A549 (cell line): ENCODE measurements at regions not wholly inside any gene's neighbourhood (a gene's known extent, or its start where the extent isn't known, plus 50 kb on each side); places are given as distances from the start of the nearest gene placed in this dataset.

Experiments used
- ATAC-seq, 2 experiments: fragments of 200-7000 bp in 1 of 2; fragments of >200 bp in 1 of 2; cut with Nextera tagmentation in 1 of 2; cut with Tn5 transposase in 1 of 2; 3 replicates each; pipeline versions ENCODE4 v1.8.0 to v1.9.1; 2018 to 2020; ENCODE audit warnings: mild to moderate bottlenecking in 1 of 2, moderate library complexity in 1 of 2
- CTCF ChIA-PET: fragments of 300-600 bp; sonication (Branson Sonifier 250); formaldehyde crosslinking; extraction: SDS; loops from one replicate; lab custom pipeline; 2021; ENCODE audit warnings: antibody characterized with exemption, inconsistent platforms; lab: Yijun Ruan, JAX
- POLR2A ChIA-PET: fragments of 350-600 bp; formaldehyde crosslinking; extraction: SDS; loops from one replicate; lab custom pipeline; 2021; ENCODE audit warnings: antibody characterized with exemption, inconsistent platforms; lab: Yijun Ruan, JAX
- DNase-seq, 2 experiments: peaks; one replicate each; pipeline versions ENCODE4 v3.0.0 to v3.0.0-alpha.2; 2011 to 2016; ENCODE audit warnings: low read depth in 1 of 2, low spot score in 1 of 2
- FAIRE-seq: peaks from 2 replicates; lab custom pipeline; 2011; peaks lifted over from hg19 to GRCh38; lab: Jason Lieb, UNC
- H3K27ac ChIP-seq, 2 experiments: fragments of >200 bp; sonication (Bioruptor Twin); formaldehyde crosslinking; 3 replicates each; pipeline ENCODE4 v1.5.1; 2016 to 2017
- H3K4me1 ChIP-seq: fragments of >200 bp; sonication (Bioruptor Twin); formaldehyde crosslinking; 3 replicates; pipeline ENCODE4 v1.6.1; 2016
- H3K4me2 ChIP-seq: fragments of >200 bp; sonication (Bioruptor Twin); formaldehyde crosslinking; 3 replicates; pipeline ENCODE4 v1.6.1; 2016
- H3K4me3 ChIP-seq: fragments of >200 bp; sonication (Bioruptor Twin); formaldehyde crosslinking; 3 replicates; pipeline ENCODE4 v1.5.1; 2016
- H3K9me3 ChIP-seq: fragments of >200 bp; sonication (Bioruptor Twin); formaldehyde crosslinking; 3 replicates; pipeline ENCODE4 v1.6.1; 2016
- CBX2 ChIP-seq: fragments of 200-600 bp; sonication (generic); IDR thresholded peaks from 2 replicates; pipeline ENCODE4 v1.6.1; 2016; ENCODE audit warnings: low read depth, mild to moderate bottlenecking, borderline replicate concordance
- CEBPB ChIP-seq, 2 experiments: fragments of >200 bp in 1 of 2; sonication (Bioruptor Twin) in 1 of 2; formaldehyde crosslinking in 1 of 2; IDR thresholded peaks; 2 replicates each; pipeline ENCODE4 v1.6.1; 2012 to 2016
- ELK1 ChIP-seq: fragments of 150-350 bp; IDR thresholded peaks from 2 replicates; pipeline ENCODE4 v1.6.1; 2014; ENCODE audit warnings: low read depth, mild to moderate bottlenecking, low read length
- EP300 ChIP-seq, 2 experiments: fragments of >200 bp; sonication (Bioruptor Twin); formaldehyde crosslinking; IDR thresholded peaks; 2 replicates in 1 of 2; 3 replicates in 1 of 2; pipeline ENCODE4 v1.6.1; 2016 to 2017
- ESRRA ChIP-seq: fragments of 150-350 bp; IDR thresholded peaks from 2 replicates; pipeline ENCODE4 v1.6.1; 2014; ENCODE audit warnings: mild to moderate bottlenecking, low read length, borderline replicate concordance
- FOXS1 ChIP-seq: fragments of 250-450 bp; sonication (Bioruptor Pico); IDR thresholded peaks from 2 replicates; pipeline ENCODE4 v1.5.0; 2020; ENCODE audit warnings: mild to moderate bottlenecking, moderate library complexity
- HDAC2 ChIP-seq: fragments of 200-600 bp; sonication (generic); IDR thresholded peaks from 2 replicates; pipeline ENCODE4 v1.6.1; 2016
- HOXA7 ChIP-seq: fragments of 250-450 bp; sonication (Bioruptor Pico); IDR thresholded peaks from 2 replicates; pipeline ENCODE4 v1.5.0; 2020; ENCODE audit warnings: mild to moderate bottlenecking, moderate library complexity
- HOXB5 ChIP-seq: fragments of 250-450 bp; sonication (Bioruptor Pico); IDR thresholded peaks from 2 replicates; pipeline ENCODE4 v1.5.0; 2020; ENCODE audit warnings: mild to moderate bottlenecking, moderate library complexity
- KDM5A ChIP-seq: fragments of 200-600 bp; sonication (generic); IDR thresholded peaks from 2 replicates; pipeline ENCODE4 v1.6.1; 2016; ENCODE audit warnings: antibody characterized with exemption, mild to moderate bottlenecking
- MAFK ChIP-seq: fragments of 450-650 bp; IDR thresholded peaks from 2 replicates; pipeline ENCODE4 v1.6.1; 2014; ENCODE audit not compliant: partially characterized antibody
- MYC ChIP-seq: IDR thresholded peaks from 2 replicates; pipeline ENCODE4 v1.6.1; 2012; ENCODE audit warnings: mild to moderate bottlenecking, inconsistent platforms, low read length, improper control_type of control experiment, borderline replicate concordance
- NFE2L2 ChIP-seq: fragments of 150-350 bp; conservative IDR thresholded peaks from 2 replicates; pipeline ENCODE4 v1.6.1; 2014; ENCODE audit warnings: low read length
- NPAS2 ChIP-seq: fragments of 250-450 bp; sonication (Bioruptor Pico); IDR thresholded peaks from 2 replicates; pipeline ENCODE4 v1.8.0; 2022; ENCODE audit warnings: mild to moderate bottlenecking, moderate library complexity, borderline replicate concordance
- NR3C1 ChIP-seq: fragments of >200 bp; sonication (Bioruptor Twin); formaldehyde crosslinking; IDR thresholded peaks from 3 replicates; pipeline ENCODE4 v1.6.1; 2017
- PHF8 ChIP-seq: fragments of 200-600 bp; sonication (generic); IDR thresholded peaks from 2 replicates; pipeline ENCODE4 v1.6.1; 2016; ENCODE audit warnings: low read depth, mild to moderate bottlenecking, antibody characterized with exemption, moderate library complexity, borderline replicate concordance
- POLR2A ChIP-seq: IDR thresholded peaks from 2 replicates; pipeline ENCODE4 v1.6.1; 2012; ENCODE audit warnings: mild to moderate bottlenecking, low read length
- POLR2AphosphoS2 ChIP-seq: conservative IDR thresholded peaks from 2 replicates; pipeline ENCODE4 v1.6.1; 2012; ENCODE audit warnings: low read length, improper control_type of control experiment, inconsistent platforms
- RCOR1 ChIP-seq: fragments of 150-350 bp; IDR thresholded peaks from 2 replicates; pipeline ENCODE4 v1.6.1; 2014; ENCODE audit warnings: antibody characterized with exemption, low read length, low read depth
- SREBF2 ChIP-seq: fragments of 450-650 bp; IDR thresholded peaks from 2 replicates; pipeline ENCODE4 v1.6.1; 2014; ENCODE audit warnings: mild to moderate bottlenecking, moderate library complexity
- TP53 ChIP-seq: fragments of 250-450 bp; sonication (Bioruptor Pico); IDR thresholded peaks from 2 replicates; pipeline ENCODE4 v1.5.0; 2021; ENCODE audit warnings: mild to moderate bottlenecking, moderate library complexity
- ZC3H11A ChIP-seq: fragments of 450-650 bp; IDR thresholded peaks from 2 replicates; pipeline ENCODE4 v1.6.1; 2014; ENCODE audit warnings: antibody characterized with exemption, mild to moderate bottlenecking
- WGBS: methylation state at CpG from one replicate; pipeline ENCODE4 v1.1.6; 2017; ENCODE audit errors: missing lambda C conversion rate; 5-methylcytosine and 5-hydroxymethylcytosine counted together
- TF ChIP-seq, protein P1 (sequence below): fragments of 250-450 bp; sonication (Bioruptor Pico); IDR thresholded peaks from 2 replicates; pipeline ENCODE4 v1.5.0; 2020; ENCODE audit warnings: low read depth, mild to moderate bottlenecking, moderate library complexity
- TF ChIP-seq, protein P2 (sequence below): IDR thresholded peaks from 2 replicates; pipeline ENCODE4 v1.6.1; 2012
- TF ChIP-seq, protein P3 (sequence below): IDR thresholded peaks from 2 replicates; pipeline ENCODE4 v1.6.1; 2012; ENCODE audit warnings: low read depth, borderline replicate concordance

DNA sequence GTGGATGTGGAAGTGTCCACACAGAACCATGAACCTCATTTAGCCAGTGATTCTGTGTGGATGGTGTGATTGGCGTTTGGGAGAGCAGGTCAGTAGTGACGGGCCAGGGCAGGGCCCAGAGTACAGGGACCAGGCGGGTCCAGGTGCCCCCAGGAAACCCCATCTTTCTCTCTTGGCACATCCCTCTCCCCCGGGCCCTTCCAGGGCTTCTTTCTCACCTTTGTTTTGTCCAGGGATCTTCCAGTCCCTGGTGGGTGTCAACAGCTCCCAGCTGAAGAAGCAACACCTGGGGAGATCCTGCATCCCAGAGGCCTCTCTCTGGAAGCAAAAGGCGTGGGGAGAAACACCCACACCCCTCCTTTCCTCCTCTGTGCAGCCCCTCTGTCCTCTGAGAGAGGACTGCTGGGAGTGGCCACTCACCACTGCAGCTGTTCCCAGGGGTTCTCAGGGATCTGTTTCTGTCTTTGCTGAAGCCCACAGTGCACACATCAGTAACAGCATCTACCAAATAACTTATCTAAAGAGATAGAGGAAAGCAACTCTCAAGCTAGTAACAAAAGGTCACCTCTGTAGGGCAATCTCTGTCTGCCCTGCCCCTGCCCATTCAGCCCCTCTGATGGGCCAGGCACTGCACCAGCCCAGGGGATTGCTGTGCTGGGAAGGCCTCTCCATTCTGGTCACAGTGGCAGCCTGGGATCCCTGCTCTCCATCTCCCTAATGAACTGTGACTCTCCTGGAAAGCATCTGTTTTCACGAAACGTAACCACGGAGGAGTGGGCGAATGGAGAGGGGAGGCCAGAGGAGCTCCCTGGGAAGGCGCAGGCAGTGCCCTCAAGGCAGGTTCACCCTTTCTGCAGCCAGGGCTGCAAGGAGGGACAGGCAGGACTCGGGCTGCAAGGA lies 98.3 kb upstream of the ALDH1A3 start:
- POLR2A ChIA-PET: no interaction called here
- DNase-seq (no peak), FAIRE-seq (no peak), ATAC-seq (no peak)
- no peak for TF ChIP-seq POLR2AphosphoS2
- no peak for TF ChIP-seq MAFK
- TF ChIP-seq NR3C1: no peak
- no peak for TF ChIP-seq ESRRA
- no peak for TF ChIP-seq POLR2A
- no peak for TF ChIP-seq NPAS2 (CRISPR knock-in tag)
- no peak overlapping the region for H3K4me2 ChIP-seq
- H3K9me3 ChIP-seq: no peaks in the 10 kb centered on the region
- H3K4me1 ChIP-seq: no peaks in the 10 kb centered on the region
- H3K27ac ChIP-seq: no peak overlapping the region
- 84% methylated on average over 11 of the region's 11 CpGs for WGBS
- CTCF ChIA-PET: interaction anchor here (0.6 to 1.5 kb wide), 4 partner anchors 12 to 109 kb away, joined by 3 to 4 read pairs (median 3); no protein-coding TSS in a partner anchor
- H3K4me3 ChIP-seq: no peak overlapping the region

DNA sequence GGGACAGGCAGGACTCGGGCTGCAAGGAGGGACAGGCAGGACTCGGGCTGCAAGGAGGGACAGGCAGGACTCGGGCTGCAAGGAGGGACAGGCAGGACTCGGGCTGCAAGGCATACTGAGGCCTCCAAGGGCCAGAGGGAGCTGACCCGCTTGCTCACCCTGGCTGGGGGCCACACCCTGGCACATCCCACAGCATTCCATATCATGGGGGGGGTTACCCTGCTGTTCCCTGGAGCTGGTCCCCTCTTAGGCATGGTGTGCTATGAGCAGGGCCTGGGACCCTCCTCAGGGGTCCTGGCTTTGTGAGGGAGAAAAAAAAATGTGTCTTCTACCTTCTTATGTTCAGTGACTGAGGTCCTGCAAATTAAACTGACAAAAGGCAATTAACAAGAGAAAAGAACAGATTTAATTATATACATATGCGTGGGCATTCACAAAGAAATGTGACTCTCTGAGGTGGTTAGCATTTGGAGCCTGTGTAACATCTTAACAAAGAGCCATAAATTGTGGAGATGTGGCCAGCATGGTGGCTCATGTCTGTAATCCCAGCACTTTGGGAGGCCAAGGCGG lies 97.6 kb upstream of the ALDH1A3 start:
- Histone ChIP-seq H3K4me2 (no peak overlapping the region), H3K9me3 (no peaks in the 10 kb centered on the region), H3K4me1 (no peaks in the 10 kb centered on the region), H3K27ac (no peak overlapping the region), H3K4me3 (no peak overlapping the region)
- ATAC-seq: no peak
- DNase-seq: no peak
- CTCF ChIA-PET: interaction anchor here (0.9 to 2.0 kb wide), 4 partner anchors 13 to 110 kb away, joined by 3 to 4 read pairs (median 4); no protein-coding TSS in a partner anchor
- no peak for FAIRE-seq
- no peak for TF ChIP-seq PHF8
- TF ChIP-seq, protein P1, sequence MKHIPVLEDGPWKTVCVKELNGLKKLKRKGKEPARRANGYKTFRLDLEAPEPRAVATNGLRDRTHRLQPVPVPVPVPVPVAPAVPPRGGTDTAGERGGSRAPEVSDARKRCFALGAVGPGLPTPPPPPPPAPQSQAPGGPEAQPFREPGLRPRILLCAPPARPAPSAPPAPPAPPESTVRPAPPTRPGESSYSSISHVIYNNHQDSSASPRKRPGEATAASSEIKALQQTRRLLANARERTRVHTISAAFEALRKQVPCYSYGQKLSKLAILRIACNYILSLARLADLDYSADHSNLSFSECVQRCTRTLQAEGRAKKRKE: no peak
- TF ChIP-seq KDM5A: no peak
- no peak for TF ChIP-seq HDAC2
- TF ChIP-seq HOXA7 (CRISPR knock-in tag): no peak
- TF ChIP-seq, protein P2, sequence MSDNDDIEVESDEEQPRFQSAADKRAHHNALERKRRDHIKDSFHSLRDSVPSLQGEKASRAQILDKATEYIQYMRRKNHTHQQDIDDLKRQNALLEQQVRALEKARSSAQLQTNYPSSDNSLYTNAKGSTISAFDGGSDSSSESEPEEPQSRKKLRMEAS: no peak
- TF ChIP-seq NFE2L2: no peak
- TF ChIP-seq ZC3H11A: no peak
- TF ChIP-seq CBX2: no peak
- TF ChIP-seq HOXB5 (CRISPR knock-in tag): no peak
- no peak for TF ChIP-seq MYC
- TF ChIP-seq TP53 (CRISPR knock-in tag): no peak
- no peak for TF ChIP-seq EP300 (IDR thresholded peaks at IDR 0.05)
- TF ChIP-seq FOXS1: no peak
- 68% methylated on average over 6 of the region's 7 CpGs for WGBS
- POLR2A ChIA-PET: no interaction called here

- Histone ChIP-seq H3K4me2 (no peak overlapping the region), H3K9me3 (no peaks in the 10 kb centered on the region)
- FAIRE-seq (no peak), ATAC-seq (no peak)
- POLR2A ChIA-PET: no interaction called here
- CTCF ChIA-PET: interaction anchor here (2.0 kb wide), 1 partner anchor 90 kb away, joined by 4 read pairs; no protein-coding TSS in a partner anchor
- TF ChIP-seq CEBPB (IDR thresholded peaks at IDR 0.05): no peak
- TF ChIP-seq, protein P2: no peak
- TF ChIP-seq, protein P3, sequence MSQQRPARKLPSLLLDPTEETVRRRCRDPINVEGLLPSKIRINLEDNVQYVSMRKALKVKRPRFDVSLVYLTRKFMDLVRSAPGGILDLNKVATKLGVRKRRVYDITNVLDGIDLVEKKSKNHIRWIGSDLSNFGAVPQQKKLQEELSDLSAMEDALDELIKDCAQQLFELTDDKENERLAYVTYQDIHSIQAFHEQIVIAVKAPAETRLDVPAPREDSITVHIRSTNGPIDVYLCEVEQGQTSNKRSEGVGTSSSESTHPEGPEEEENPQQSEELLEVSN: no peak
- no peak for TF ChIP-seq HOXB5 (CRISPR knock-in tag)
- TF ChIP-seq SREBF2: no peak
- TF ChIP-seq RCOR1: no peak
- no peak for TF ChIP-seq ELK1
- TF ChIP-seq, all 56 proteins: peak for 0
- Histone ChIP-seq H3K4me3 (no peak overlapping the region), H3K27ac (no peak overlapping the region), H3K4me1 (no peaks in the 10 kb centered on the region)
- no peak for DNase-seq
- WGBS: 83% methylated on average over 7 of the region's 7 CpGs
These were observed 96.3 kb upstream of the ALDH1A3 start for GRCh38 chr15:100783291-100783690.
